ENCODE measurements at regions not wholly inside any gene's neighbourhood (a gene's known extent, or its start where the extent isn't known, plus 50 kb on each side); places are given as distances from the start of the nearest gene placed in this dataset.

DNA sequence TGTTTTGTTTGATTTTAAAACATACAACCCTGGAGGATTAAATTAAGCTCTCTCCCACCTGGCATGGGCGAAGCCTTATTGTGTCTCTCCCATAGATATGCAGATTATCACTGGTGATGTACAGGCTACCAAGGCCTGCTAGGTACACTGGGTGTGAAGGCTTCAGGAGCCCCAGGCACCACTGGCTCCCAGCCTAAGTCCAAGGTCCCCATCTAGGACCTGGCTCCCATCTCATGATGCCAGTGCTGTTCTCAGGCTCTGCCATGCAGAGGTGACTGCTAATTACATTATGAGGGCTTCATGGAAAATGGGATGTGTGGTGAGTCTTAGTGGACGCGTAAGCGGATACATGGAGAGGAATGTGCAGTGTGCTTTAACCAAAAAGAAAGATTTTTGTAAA, 201.2 kb upstream of the KLHL29 start:
- no peak for TF ChIP-seq CEBPB (IDR thresholded peaks at IDR 0.05; ENCODE audit: borderline replicate concordance, low read depth, low read length)
- TF ChIP-seq ZNF232 (CRISPR knock-in tag; IDR thresholded peaks at IDR 0.05; ENCODE audit: borderline replicate concordance) = no peak
- TF ChIP-seq ZNF766 (CRISPR knock-in tag; IDR thresholded peaks at IDR 0.05; ENCODE audit: borderline replicate concordance) = no peak
- TF ChIP-seq TMF1 (CRISPR knock-in tag; IDR thresholded peaks at IDR 0.05; ENCODE audit: low read depth) = no peak
- no peak for TF ChIP-seq ZEB1 (IDR thresholded peaks at IDR 0.05; ENCODE audit: insufficient replicate concordance, low read depth)

All from HepG2 (cell line).